ENCODE measurements at regions not wholly inside any gene's neighbourhood (a gene's known extent, or its start where the extent isn't known, plus 50 kb on each side); places are given as distances from the start of the nearest gene placed in this dataset.

GRCh38 chr2:57881998-57882888 is 164.4 kb upstream of the VRK2 start:
- TF ChIP-seq, protein P1, sequence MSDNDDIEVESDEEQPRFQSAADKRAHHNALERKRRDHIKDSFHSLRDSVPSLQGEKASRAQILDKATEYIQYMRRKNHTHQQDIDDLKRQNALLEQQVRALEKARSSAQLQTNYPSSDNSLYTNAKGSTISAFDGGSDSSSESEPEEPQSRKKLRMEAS (IDR thresholded peaks at IDR 0.05; ENCODE audit: low read depth, low read length): no peak
- TF ChIP-seq, protein P2, sequence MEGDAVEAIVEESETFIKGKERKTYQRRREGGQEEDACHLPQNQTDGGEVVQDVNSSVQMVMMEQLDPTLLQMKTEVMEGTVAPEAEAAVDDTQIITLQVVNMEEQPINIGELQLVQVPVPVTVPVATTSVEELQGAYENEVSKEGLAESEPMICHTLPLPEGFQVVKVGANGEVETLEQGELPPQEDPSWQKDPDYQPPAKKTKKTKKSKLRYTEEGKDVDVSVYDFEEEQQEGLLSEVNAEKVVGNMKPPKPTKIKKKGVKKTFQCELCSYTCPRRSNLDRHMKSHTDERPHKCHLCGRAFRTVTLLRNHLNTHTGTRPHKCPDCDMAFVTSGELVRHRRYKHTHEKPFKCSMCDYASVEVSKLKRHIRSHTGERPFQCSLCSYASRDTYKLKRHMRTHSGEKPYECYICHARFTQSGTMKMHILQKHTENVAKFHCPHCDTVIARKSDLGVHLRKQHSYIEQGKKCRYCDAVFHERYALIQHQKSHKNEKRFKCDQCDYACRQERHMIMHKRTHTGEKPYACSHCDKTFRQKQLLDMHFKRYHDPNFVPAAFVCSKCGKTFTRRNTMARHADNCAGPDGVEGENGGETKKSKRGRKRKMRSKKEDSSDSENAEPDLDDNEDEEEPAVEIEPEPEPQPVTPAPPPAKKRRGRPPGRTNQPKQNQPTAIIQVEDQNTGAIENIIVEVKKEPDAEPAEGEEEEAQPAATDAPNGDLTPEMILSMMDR (IDR thresholded peaks at IDR 0.05; ENCODE audit: low read depth, low read length): no peak
- no peak for TF ChIP-seq POLR2A (IDR thresholded peaks at IDR 0.05; ENCODE audit: extremely low read depth, insufficient read length)

Measured in NB4 (cell line).